ENCODE measurements at regions not wholly inside any gene's neighbourhood (a gene's known extent, or its start where the extent isn't known, plus 50 kb on each side); places are given as distances from the start of the nearest gene placed in this dataset.

DNA sequence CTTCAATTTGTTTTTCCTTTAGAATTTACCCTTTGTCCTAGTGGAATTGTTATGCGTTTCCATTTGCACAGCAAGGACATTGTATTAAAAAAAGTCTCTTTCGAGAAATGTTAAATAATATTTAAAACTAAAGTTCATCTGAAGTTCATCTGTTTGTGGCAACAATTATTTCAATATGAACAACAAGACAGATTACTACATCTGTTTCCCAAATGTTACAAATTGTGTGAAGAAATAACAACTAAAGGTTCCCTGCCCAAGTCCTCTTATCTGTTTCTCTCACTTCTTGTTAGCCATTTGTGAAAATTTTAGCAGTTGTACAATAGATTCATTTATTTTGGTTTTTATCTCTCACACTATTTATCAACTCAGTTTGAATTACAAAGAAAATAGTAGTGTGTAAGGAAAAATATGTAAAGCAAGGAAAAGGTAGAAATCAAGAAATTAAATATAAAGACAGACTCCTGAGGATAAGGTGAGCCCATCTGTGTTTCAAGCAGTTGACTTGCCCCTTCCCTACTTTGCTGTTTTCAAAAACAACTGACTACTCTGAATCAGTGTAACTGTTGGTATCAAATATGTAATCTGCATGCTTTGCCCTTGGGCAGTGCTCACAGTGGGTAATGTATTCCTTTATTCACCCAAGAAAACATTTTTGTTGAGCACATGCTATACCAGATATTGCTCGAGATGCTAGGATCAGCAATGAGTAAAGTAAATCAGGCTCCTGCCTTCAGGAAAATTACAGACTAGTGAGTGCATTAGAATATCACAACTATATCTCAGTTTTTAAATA is 118.9 kb upstream of the PCDH7 start:
- Histone ChIP-seq H3K23ac (ENCODE audit: insufficient read length) (no peak overlapping the region), H4K5ac (ENCODE audit: insufficient read length, low read depth, low read length) (no peak overlapping the region), H3K56ac (replicated peaks; ENCODE audit: insufficient read length, low read depth, low read length) (no peak overlapping the region), H2BK15ac (ENCODE audit: low read length) (no peak overlapping the region), H2AFZ (ENCODE audit: low read length) (no peak overlapping the region), H2BK5ac (ENCODE audit: low read depth, low read length) (no peak overlapping the region), H2BK120ac (replicated peaks; ENCODE audit: low read depth, low read length) (no peak overlapping the region), H3K9me3 (ENCODE audit: insufficient read depth in 2 of 2, low read depth in 1 of 2, low read length in 1 of 2) (no peaks in the 10 kb centered on the region), H3K79me2 (ENCODE audit: control insufficient read depth in 1 of 2, insufficient read depth in 2 of 2, low read length in 2 of 2) (no peaks in the 10 kb centered on the region), H3K18ac (ENCODE audit: extremely low read depth, low read length) (no peak overlapping the region), H2BK12ac (ENCODE audit: low read depth, low read length) (no peak overlapping the region), H4K8ac (ENCODE audit: extremely low read depth, insufficient read depth, low read length) (no peak overlapping the region), H3K4ac (replicated peaks; ENCODE audit: insufficient read length, low read depth, low read length) (no peak overlapping the region), H3K36me3 (ENCODE audit: control insufficient read depth in 2 of 4, insufficient read depth in 4 of 4, low read length in 3 of 4) (no peaks in the 10 kb centered on the region), H2AK5ac (ENCODE audit: low read depth, low read length) (no peak overlapping the region), H3K27ac (ENCODE audit: low read depth, low read length) (no peak overlapping the region), H3K4me3 (ENCODE audit: extremely low read depth in 1 of 4, insufficient read depth in 2 of 4, low read depth in 3 of 4, low read length in 4 of 4) (no peak overlapping the region), H3K4me1 (replicated peaks in 1 of 4; ENCODE audit: control insufficient read depth in 3 of 4, insufficient read depth in 4 of 4, low read length in 3 of 4) (peaks cover 0 to 9% (median 0%) of the 10 kb centered on the region in 4 experiments; a peak in 2 of 7 replicates), H4K20me1 (replicated peaks in 1 of 2; ENCODE audit: control insufficient read depth in 1 of 2, insufficient read depth in 2 of 2, low read length in 2 of 2) (no peaks in the 10 kb centered on the region), H2BK20ac (ENCODE audit: low read length) (no peak overlapping the region), H3K23me2 (ENCODE audit: low read depth, low read length) (no peaks in the 10 kb centered on the region), H3K27me3 (replicated peaks in 1 of 4; ENCODE audit: control insufficient read depth in 3 of 4, extremely low read depth in 1 of 4, insufficient read depth in 3 of 4, low read length in 3 of 4) (no peaks in the 10 kb centered on the region), H4K91ac (replicated peaks; ENCODE audit: insufficient read length, low read length) (no peak overlapping the region), H3K9ac (replicated peaks in 1 of 4; ENCODE audit: extremely low read depth in 1 of 4, low read depth in 3 of 4, low read length in 3 of 4) (no peak overlapping the region), H3K4me2 (ENCODE audit: insufficient read depth in 1 of 2, low read depth in 2 of 2, low read length in 2 of 2) (no peak overlapping the region), H3K14ac (ENCODE audit: insufficient read length) (no peak overlapping the region), H3K79me1 (ENCODE audit: low read depth, low read length) (no peaks in the 10 kb centered on the region)
- DNase-seq (ENCODE audit: low read depth in 1 of 2, low spot score in 2 of 2) (no peak), FAIRE-seq (no peak)
- ChIA-PET CTCF (ENCODE audit: partially characterized antibody) (no interaction called here), POLR2A (ENCODE audit: partially characterized antibody) (no interaction called here)
- 89% methylated on average over 3 of the region's 3 CpGs; no CpG with 5 or more reads in 1 of the 2 experiments for WGBS, 2 experiments (ENCODE audit: extremely low coverage in 1 of 2, insufficient coverage in 1 of 2, insufficient read length in 1 of 2, insufficient replicate concordance in 2 of 2, low coverage in 1 of 2, low lambda C conversion rate in 2 of 2, missing lambda C conversion rate in 1 of 2)
- TF ChIP-seq MAFK (IDR thresholded peaks at IDR 0.05; ENCODE audit: low read depth, low read length) = no peak
- TF ChIP-seq, protein P1, sequence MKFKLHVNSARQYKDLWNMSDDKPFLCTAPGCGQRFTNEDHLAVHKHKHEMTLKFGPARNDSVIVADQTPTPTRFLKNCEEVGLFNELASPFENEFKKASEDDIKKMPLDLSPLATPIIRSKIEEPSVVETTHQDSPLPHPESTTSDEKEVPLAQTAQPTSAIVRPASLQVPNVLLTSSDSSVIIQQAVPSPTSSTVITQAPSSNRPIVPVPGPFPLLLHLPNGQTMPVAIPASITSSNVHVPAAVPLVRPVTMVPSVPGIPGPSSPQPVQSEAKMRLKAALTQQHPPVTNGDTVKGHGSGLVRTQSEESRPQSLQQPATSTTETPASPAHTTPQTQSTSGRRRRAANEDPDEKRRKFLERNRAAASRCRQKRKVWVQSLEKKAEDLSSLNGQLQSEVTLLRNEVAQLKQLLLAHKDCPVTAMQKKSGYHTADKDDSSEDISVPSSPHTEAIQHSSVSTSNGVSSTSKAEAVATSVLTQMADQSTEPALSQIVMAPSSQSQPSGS (IDR thresholded peaks at IDR 0.05; ENCODE audit: low read length) = no peak
- TF ChIP-seq, protein P2, sequence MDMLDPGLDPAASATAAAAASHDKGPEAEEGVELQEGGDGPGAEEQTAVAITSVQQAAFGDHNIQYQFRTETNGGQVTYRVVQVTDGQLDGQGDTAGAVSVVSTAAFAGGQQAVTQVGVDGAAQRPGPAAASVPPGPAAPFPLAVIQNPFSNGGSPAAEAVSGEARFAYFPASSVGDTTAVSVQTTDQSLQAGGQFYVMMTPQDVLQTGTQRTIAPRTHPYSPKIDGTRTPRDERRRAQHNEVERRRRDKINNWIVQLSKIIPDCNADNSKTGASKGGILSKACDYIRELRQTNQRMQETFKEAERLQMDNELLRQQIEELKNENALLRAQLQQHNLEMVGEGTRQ (IDR thresholded peaks at IDR 0.05; ENCODE audit: low read length) = no peak
- TF ChIP-seq KDM5A (IDR thresholded peaks at IDR 0.05; ENCODE audit: low read length) = no peak
- no peak for TF ChIP-seq EZH2 (IDR thresholded peaks at IDR 0.05; ENCODE audit: low read depth, low read length, severe bottlenecking)
- TF ChIP-seq POLR2A (IDR thresholded peaks at IDR 0.05; ENCODE audit: control extremely low read depth in 1 of 2, low read depth in 2 of 2, low read length in 2 of 2) = no peak
- no peak for TF ChIP-seq SP2 (IDR thresholded peaks at IDR 0.05; ENCODE audit: low read length)
- TF ChIP-seq, protein P3, sequence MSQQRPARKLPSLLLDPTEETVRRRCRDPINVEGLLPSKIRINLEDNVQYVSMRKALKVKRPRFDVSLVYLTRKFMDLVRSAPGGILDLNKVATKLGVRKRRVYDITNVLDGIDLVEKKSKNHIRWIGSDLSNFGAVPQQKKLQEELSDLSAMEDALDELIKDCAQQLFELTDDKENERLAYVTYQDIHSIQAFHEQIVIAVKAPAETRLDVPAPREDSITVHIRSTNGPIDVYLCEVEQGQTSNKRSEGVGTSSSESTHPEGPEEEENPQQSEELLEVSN (IDR thresholded peaks at IDR 0.05) = no peak
- no peak for TF ChIP-seq TAF1 (IDR thresholded peaks at IDR 0.05; ENCODE audit: low read depth, low read length)
